ENCODE measurements at regions not wholly inside any gene's neighbourhood (a gene's known extent, or its start where the extent isn't known, plus 50 kb on each side); places are given as distances from the start of the nearest gene placed in this dataset.

DNA sequence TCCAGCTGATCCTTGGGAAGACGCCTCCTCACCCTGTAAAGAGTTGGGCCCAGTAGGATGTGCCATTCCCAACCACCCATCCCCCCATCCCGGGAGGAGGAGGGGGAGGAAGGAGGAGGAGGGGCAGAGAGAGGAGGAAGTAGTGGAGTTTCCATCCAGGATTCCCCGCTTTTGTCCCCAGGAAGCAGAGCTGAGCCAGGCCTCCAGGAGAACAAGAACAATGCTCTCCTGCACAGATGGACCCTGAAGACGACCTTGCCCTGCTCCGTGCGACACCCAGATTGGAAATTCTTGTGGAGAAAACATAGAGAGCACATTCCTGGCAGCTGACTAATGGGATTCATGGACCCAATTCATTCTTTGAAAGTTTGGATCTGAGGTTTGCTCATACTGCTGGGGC, 132.3 kb upstream of the CRY1 start:
- TF ChIP-seq, protein P1, sequence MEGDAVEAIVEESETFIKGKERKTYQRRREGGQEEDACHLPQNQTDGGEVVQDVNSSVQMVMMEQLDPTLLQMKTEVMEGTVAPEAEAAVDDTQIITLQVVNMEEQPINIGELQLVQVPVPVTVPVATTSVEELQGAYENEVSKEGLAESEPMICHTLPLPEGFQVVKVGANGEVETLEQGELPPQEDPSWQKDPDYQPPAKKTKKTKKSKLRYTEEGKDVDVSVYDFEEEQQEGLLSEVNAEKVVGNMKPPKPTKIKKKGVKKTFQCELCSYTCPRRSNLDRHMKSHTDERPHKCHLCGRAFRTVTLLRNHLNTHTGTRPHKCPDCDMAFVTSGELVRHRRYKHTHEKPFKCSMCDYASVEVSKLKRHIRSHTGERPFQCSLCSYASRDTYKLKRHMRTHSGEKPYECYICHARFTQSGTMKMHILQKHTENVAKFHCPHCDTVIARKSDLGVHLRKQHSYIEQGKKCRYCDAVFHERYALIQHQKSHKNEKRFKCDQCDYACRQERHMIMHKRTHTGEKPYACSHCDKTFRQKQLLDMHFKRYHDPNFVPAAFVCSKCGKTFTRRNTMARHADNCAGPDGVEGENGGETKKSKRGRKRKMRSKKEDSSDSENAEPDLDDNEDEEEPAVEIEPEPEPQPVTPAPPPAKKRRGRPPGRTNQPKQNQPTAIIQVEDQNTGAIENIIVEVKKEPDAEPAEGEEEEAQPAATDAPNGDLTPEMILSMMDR (IDR thresholded peaks at IDR 0.05 in 4 of 5, conservative IDR thresholded peaks at IDR 0.05 in 1 of 5), result no peak
- TF ChIP-seq POLR2A (IDR thresholded peaks at IDR 0.05), result no peak

All from gastrocnemius medialis (tissue), 4 donors.